Right cardiac atrium (tissue), 5 donors: ENCODE measurements at regions not wholly inside any gene's neighbourhood (a gene's known extent, or its start where the extent isn't known, plus 50 kb on each side); places are given as distances from the start of the nearest gene placed in this dataset.
A peak's percentile ranks its signal among the peaks of the same experiment; 100 is the strongest.
"Not testable (repeated sequence)": the region's sequence is repeated elsewhere in the genome, so short reads cannot be mapped to it uniquely, and the experiment has no call there.

Experiments
- ATAC-seq, 2 donors: fragments of 200-7000 bp; cut with Tn5 transposase; one replicate each; pipeline versions ENCODE4 v1.8.0 to v1.9.1; 2020; ENCODE audit warnings: moderate library complexity in 2 of 2, mild to moderate bottlenecking in 1 of 2
- DNase-seq, 3 donors: peaks; one replicate each; pipeline ENCODE4 v3.0.0-alpha.2; 2020
- H3K27ac ChIP-seq: one replicate; pipeline ENCODE4 v1.5.1; 2013; ENCODE audit warnings: mild to moderate bottlenecking, low read length, control low read depth, moderate library complexity
- H3K27me3 ChIP-seq: one replicate; pipeline ENCODE4 v1.6.1; 2013; ENCODE audit not compliant: control insufficient read depth, insufficient read depth
- H3K4me1 ChIP-seq: one replicate; pipeline ENCODE4 v1.6.1; 2013; ENCODE audit warnings: low read length; ENCODE audit not compliant: control insufficient read depth, insufficient read depth
- H3K4me3 ChIP-seq: one replicate; pipeline ENCODE4 v1.5.1; 2013; ENCODE audit warnings: low read length, control low read depth
- H3K9me3 ChIP-seq: one replicate; pipeline ENCODE4 v1.6.1; 2013; ENCODE audit warnings: low read length; ENCODE audit not compliant: control insufficient read depth
- WGBS: extraction: QIAGEN DNeasy Blood & Tissue Kit; methylation state at CpG from one replicate; pipeline ENCODE4 v1.1.7; 2013; 5-methylcytosine and 5-hydroxymethylcytosine counted together
- intact Hi-C, 4 donors: fragments of 100-400 bp; cut with DNase I; formaldehyde crosslinking; loops; one replicate each; pipeline versions ENCODE4 v1.11.0 to v1.14.0; 2022 to 2023
- donor health status: healthy with polysubstance abuse.
- donor health status: DM: no; HTN: yes; CAD: no.
- donor health status: DM: no; HTN: no; CAD: no.
- donor health status: DM: no; HTN: yes; CAD: no; lungs with severe emphysema.
- donor health status: DM: yes; HTN: yes; CAD: no.

GRCh38 chr7:47172602-47173539, 409.0 kb downstream of the TNS3 start:
- not testable (repeated sequence) for H3K27me3 ChIP-seq, H3K4me3 ChIP-seq, H3K9me3 ChIP-seq, H3K4me1 ChIP-seq, H3K27ac ChIP-seq, ATAC-seq, DNase-seq
- intact Hi-C loops: loop anchor here in 1 of 4 donors (10.0 kb wide), 1 partner anchor 1258 kb away; no protein-coding TSS in a partner anchor
- WGBS: 88% methylated on average over 7 of the region's 7 CpGs

GRCh38 chr7:47170516-47170915, 411.4 kb downstream of the TNS3 start:
- Histone ChIP-seq H3K27me3 (no peaks in the 10 kb centered on the region), H3K4me3 (no peak overlapping the region), H3K4me1 (no peaks in the 10 kb centered on the region), H3K27ac (no peak overlapping the region), H3K9me3 (no peaks in the 10 kb centered on the region)
- DNase-seq (no peak), ATAC-seq (no peak)
- intact Hi-C loops: loop anchor here in 1 of 4 donors (10.0 kb wide), 1 partner anchor 1256 kb away; no protein-coding TSS in a partner anchor
- WGBS: 98% methylated on average over 1 of the region's 1 CpG

DNA sequence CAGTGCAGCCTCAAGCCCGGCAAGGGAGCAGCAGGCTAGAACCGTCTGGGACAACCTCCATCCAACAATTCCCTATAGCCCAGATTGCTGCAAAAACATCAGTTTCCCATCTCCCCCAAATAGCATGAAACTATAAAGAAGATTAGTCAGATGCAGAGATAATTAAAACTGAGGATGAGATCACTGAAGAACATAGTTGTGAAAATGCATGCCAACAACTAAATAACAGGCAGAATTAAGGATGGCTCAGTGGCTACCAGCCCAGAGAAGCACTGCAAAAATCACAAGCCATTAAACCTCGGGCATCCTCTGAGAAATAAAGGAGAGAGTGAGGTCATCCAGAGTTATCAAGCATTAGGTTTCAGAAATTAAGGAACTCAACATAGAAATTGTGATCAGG, 427.1 kb downstream of the TNS3 start:
- peaks cover 3% of the 10 kb centered on the region for H3K4me1 ChIP-seq
- no peak for ATAC-seq
- H3K27ac ChIP-seq: no peak overlapping the region
- 64% methylated on average over 3 of the region's 3 CpGs for WGBS
- no peaks in the 10 kb centered on the region for H3K27me3 ChIP-seq
- DNase-seq: no peak
- no peaks in the 10 kb centered on the region for H3K9me3 ChIP-seq
- intact Hi-C loops: no loop called here
- H3K4me3 ChIP-seq: no peak overlapping the region

GRCh38 chr7:47153576-47153975, 428.3 kb downstream of the TNS3 start:
- no peak overlapping the region for H3K4me3 ChIP-seq
- peak in 1 of 2 donors; percentile 56 for ATAC-seq
- H3K4me1 ChIP-seq: peaks cover 5% of the 10 kb centered on the region
- 77% methylated on average over 6 of the region's 6 CpGs for whole genome bisulfite sequencing
- no peaks in the 10 kb centered on the region for H3K9me3 ChIP-seq
- DNase-seq: no peak
- no peak overlapping the region for H3K27ac ChIP-seq
- intact Hi-C loops: no loop called here
- no peaks in the 10 kb centered on the region for H3K27me3 ChIP-seq

DNA sequence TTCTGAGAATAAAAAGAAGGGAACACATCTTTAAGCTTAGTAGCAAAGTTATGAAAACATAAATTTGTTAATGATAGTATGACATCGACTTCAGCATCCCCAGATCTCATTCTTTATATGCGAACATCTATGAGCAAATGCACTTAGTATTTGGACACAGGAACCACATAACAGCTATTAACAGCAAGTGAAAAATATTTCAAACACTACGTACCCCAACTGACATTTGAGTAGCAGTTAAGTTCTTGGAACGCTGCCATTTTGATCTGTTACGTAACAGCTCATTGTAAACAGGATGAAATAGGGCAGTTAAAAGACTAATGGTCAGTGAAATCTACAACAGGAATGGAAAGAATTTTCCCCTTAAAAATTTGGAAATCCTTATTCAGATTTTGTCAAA, 428.9 kb downstream of the TNS3 start:
- H3K27ac ChIP-seq: no peak overlapping the region
- WGBS: 9% methylated on average over 5 of the region's 5 CpGs

DNA sequence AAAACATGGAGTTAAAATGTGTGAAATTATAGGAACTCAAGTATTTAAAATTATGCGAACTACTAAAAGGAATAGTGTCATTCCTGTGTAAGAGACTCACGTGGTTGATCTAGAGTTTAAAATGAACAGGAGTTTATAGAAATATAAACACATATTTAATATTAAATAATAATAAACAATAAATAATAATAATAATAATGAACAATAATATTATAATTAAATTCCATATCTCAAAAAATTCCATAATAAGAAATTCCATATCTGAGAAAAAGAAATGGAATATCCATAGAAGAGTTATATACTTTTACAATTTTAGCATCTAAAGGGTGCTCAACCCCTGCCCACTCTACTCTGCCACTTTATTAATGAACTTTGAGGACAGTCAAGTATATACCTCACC, 429.6 kb downstream of the TNS3 start:
- no peak overlapping the region for H3K4me3 ChIP-seq
- H3K4me1 ChIP-seq: peaks cover 5% of the 10 kb centered on the region
- no peak overlapping the region for H3K27ac ChIP-seq
- DNase-seq: no peak
- intact Hi-C loops: no loop called here
- no peak for ATAC-seq
- 100% methylated on average over 2 of the region's 2 CpGs for WGBS
- H3K27me3 ChIP-seq: no peaks in the 10 kb centered on the region
- H3K9me3 ChIP-seq: no peaks in the 10 kb centered on the region

More for the DNA sequence above, 428.9 kb downstream of the TNS3 start:
- ATAC-seq: peak; percentile 53 to 74
- intact Hi-C loops: no loop called here
- H3K27me3 ChIP-seq: no peaks in the 10 kb centered on the region
- no peaks in the 10 kb centered on the region for H3K9me3 ChIP-seq
- no peak overlapping the region for H3K4me3 ChIP-seq
- DNase-seq: no peak
- peaks cover 5% of the 10 kb centered on the region for H3K4me1 ChIP-seq

GRCh38 chr7:47150497-47151260, 431.2 kb downstream of the TNS3 start:
- no peak overlapping the region for H3K27ac ChIP-seq
- WGBS: 85% methylated on average over 4 of the region's 4 CpGs
- H3K9me3 ChIP-seq: no peaks in the 10 kb centered on the region
- no peak overlapping the region for H3K4me3 ChIP-seq
- DNase-seq: no peak
- intact Hi-C loops: no loop called here
- no peaks in the 10 kb centered on the region for H3K27me3 ChIP-seq
- ATAC-seq: no peak
- H3K4me1 ChIP-seq: peaks cover 5% of the 10 kb centered on the region

DNA sequence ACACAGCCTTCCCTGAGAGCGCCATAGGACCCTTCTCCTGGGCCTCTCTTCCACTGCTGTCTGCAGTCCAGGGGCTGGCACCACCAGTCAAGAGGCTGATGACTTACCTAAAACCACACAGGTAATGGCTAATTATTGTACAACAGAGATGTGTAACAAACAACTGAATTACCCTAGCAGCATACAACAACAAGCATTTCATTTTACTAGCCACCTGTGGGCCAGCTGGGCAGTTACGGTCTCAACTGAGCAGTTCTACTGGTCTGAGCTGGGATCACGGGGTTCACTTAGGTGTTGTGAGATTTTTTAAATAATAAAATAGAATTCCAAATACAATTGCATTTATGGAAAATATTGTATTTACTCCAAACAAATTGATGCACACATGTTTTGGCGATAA, 431.9 kb downstream of the TNS3 start:
- 99% methylated on average over 4 of the region's 4 CpGs for WGBS
- Histone ChIP-seq H3K27ac (no peak overlapping the region), H3K27me3 (no peaks in the 10 kb centered on the region), H3K9me3 (no peaks in the 10 kb centered on the region), H3K4me1 (peaks cover 5% of the 10 kb centered on the region), H3K4me3 (no peak overlapping the region)
- intact Hi-C loops: no loop called here
- ATAC-seq (no peak), DNase-seq (no peak)

DNA sequence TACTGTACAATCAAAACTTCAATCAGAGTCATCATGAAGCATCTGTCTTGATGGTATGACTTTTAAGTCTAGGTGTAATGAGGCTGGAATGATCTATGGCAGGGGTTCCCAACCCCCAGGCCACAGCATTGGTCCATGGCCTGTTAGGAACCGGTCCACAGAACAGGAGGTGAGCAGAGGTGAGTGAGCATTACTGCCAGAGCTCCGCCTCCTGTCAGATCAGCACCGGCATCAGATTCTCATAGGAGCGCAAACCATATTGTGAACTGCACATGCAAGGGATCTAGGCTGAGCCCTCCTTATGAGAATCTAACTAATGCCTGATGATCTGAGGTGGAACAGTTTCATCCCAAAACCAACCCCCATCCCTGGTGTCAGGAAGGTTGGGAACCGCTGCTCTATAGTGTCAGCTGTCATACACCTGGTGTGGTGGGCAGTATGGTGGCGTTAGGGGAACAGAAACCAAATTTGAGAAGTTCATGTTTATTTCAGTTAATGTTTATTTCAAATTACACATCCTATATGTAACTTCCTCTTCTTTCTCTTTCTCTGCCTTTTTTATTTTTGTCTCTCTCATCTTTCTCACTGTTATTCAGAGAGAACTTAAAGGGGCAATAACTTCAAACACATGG, 432.6 kb downstream of the TNS3 start:
- peaks cover 5% of the 10 kb centered on the region for H3K4me1 ChIP-seq
- no peaks in the 10 kb centered on the region for H3K27me3 ChIP-seq
- intact Hi-C loops: no loop called here
- no peak overlapping the region for H3K4me3 ChIP-seq
- no peak overlapping the region for H3K27ac ChIP-seq
- no peaks in the 10 kb centered on the region for H3K9me3 ChIP-seq
- DNase-seq: no peak
- 90% methylated on average over 6 of the region's 6 CpGs for WGBS
- ATAC-seq: no peak

GRCh38 chr7:47148536-47149207, 433.2 kb downstream of the TNS3 start:
- ATAC-seq (no peak), DNase-seq (no peak)
- no peak overlapping the region for H3K27ac ChIP-seq
- H3K4me3 ChIP-seq: no peak overlapping the region
- peaks cover 5% of the 10 kb centered on the region for H3K4me1 ChIP-seq
- intact Hi-C loops: no loop called here
- H3K27me3 ChIP-seq: no peaks in the 10 kb centered on the region
- WGBS: 26% methylated on average over 5 of the region's 5 CpGs
- no peaks in the 10 kb centered on the region for H3K9me3 ChIP-seq
